ENCODE measurements at regions not wholly inside any gene's neighbourhood (a gene's known extent, or its start where the extent isn't known, plus 50 kb on each side); places are given as distances from the start of the nearest gene placed in this dataset.

GRCh38 chr11:43583548-43583947 is 97.0 kb upstream of the HSD17B12 start:
- Mint-ChIP-seq H3K36me3 (ENCODE audit: insufficient read depth, unreplicated experiment) (peaks cover 16% of the 10 kb centered on the region), H3K27ac (ENCODE audit: unreplicated experiment) (no peak overlapping the region), H3K27me3 (ENCODE audit: unreplicated experiment) (peaks cover 90% of the 10 kb centered on the region), H3K4me1 (ENCODE audit: low read depth, unreplicated experiment) (no peaks in the 10 kb centered on the region), H3K4me3 (ENCODE audit: low read depth, unreplicated experiment) (no peak overlapping the region), H3K9me3 (ENCODE audit: low read depth, unreplicated experiment) (no peaks in the 10 kb centered on the region)
- no peak for TF ChIP-seq CTCF (IDR thresholded peaks at IDR 0.05; ENCODE audit: unreplicated experiment)
- no peak for DNase-seq
- no TSS peak for BruUV-seq (replicated peaks)
- CTCF ChIA-PET, result interaction anchor here (0.6 kb wide), 1 partner anchor 71 kb away, joined by 3 read pairs; no protein-coding TSS in a partner anchor
- intact Hi-C loops (cut with micrococcal nuclease; ENCODE audit: unreplicated experiment), result no loop called here

- no peak overlapping the region for H3K4me3 Mint-ChIP-seq (ENCODE audit: low read depth, unreplicated experiment)
- H3K36me3 Mint-ChIP-seq (ENCODE audit: insufficient read depth, unreplicated experiment), result no peaks in the 10 kb centered on the region
- no peaks in the 10 kb centered on the region for H3K9me3 Mint-ChIP-seq (ENCODE audit: low read depth, unreplicated experiment)
- BruUV-seq (replicated peaks), result no TSS peak
- intact Hi-C loops (cut with micrococcal nuclease; ENCODE audit: unreplicated experiment), result no loop called here
- no peaks in the 10 kb centered on the region for H3K4me1 Mint-ChIP-seq (ENCODE audit: low read depth, unreplicated experiment)
- DNase-seq, result no peak
- H3K27me3 Mint-ChIP-seq (ENCODE audit: unreplicated experiment), result peaks cover 74% of the 10 kb centered on the region
- H3K27ac Mint-ChIP-seq (ENCODE audit: unreplicated experiment), result no peak overlapping the region
- CTCF ChIA-PET, result no interaction called here
- TF ChIP-seq CTCF (IDR thresholded peaks at IDR 0.05; ENCODE audit: unreplicated experiment), result no peak
Measured at GRCh38 chr11:43585877-43586608, 94.5 kb upstream of the HSD17B12 start.

- Mint-ChIP-seq H3K36me3 (ENCODE audit: insufficient read depth, unreplicated experiment) (no peaks in the 10 kb centered on the region), H3K27me3 (ENCODE audit: unreplicated experiment) (peaks cover 57% of the 10 kb centered on the region), H3K4me3 (ENCODE audit: low read depth, unreplicated experiment) (no peak overlapping the region), H3K4me1 (ENCODE audit: low read depth, unreplicated experiment) (no peaks in the 10 kb centered on the region), H3K9me3 (ENCODE audit: low read depth, unreplicated experiment) (no peaks in the 10 kb centered on the region), H3K27ac (ENCODE audit: unreplicated experiment) (no peak overlapping the region)
- TF ChIP-seq CTCF (IDR thresholded peaks at IDR 0.05; ENCODE audit: unreplicated experiment), result no peak
- no peak for DNase-seq
- no TSS peak for BruUV-seq (replicated peaks)
- CTCF ChIA-PET, result no interaction called here
- intact Hi-C loops (cut with micrococcal nuclease; ENCODE audit: unreplicated experiment), result no loop called here
Measured at GRCh38 chr11:43589601-43590250, 90.8 kb upstream of the HSD17B12 start.

- Mint-ChIP-seq H3K4me3 (ENCODE audit: low read depth, unreplicated experiment) (no peak overlapping the region), H3K27me3 (ENCODE audit: unreplicated experiment) (peaks cover 34% of the 10 kb centered on the region), H3K36me3 (ENCODE audit: insufficient read depth, unreplicated experiment) (no peaks in the 10 kb centered on the region), H3K9me3 (ENCODE audit: low read depth, unreplicated experiment) (no peaks in the 10 kb centered on the region), H3K27ac (ENCODE audit: unreplicated experiment) (no peak overlapping the region), H3K4me1 (ENCODE audit: low read depth, unreplicated experiment) (no peaks in the 10 kb centered on the region)
- CTCF ChIA-PET, result no interaction called here
- BruUV-seq (replicated peaks), result no TSS peak
- no peak for TF ChIP-seq CTCF (IDR thresholded peaks at IDR 0.05; ENCODE audit: unreplicated experiment)
- no peak for DNase-seq
- intact Hi-C loops (cut with micrococcal nuclease; ENCODE audit: unreplicated experiment), result no loop called here
Measured at GRCh38 chr11:43601511-43601910, 79.0 kb upstream of the HSD17B12 start.
